ENCODE measurements at regions not wholly inside any gene's neighbourhood (a gene's known extent, or its start where the extent isn't known, plus 50 kb on each side); places are given as distances from the start of the nearest gene placed in this dataset.

- no peak for DNase-seq
These were observed 329.0 kb upstream of the LRATD1 start for GRCh38 chr2:14303366-14304115.

- no peak for DNase-seq
These were observed 328.2 kb upstream of the LRATD1 start for GRCh38 chr2:14304326-14304725.

GRCh38 chr2:14306268-14306861, 326.2 kb upstream of the LRATD1 start:
- DNase-seq: no peak

- no peak for DNase-seq
These were observed 319.2 kb upstream of the LRATD1 start for GRCh38 chr2:14313341-14313740.

- DNase-seq: no peak
These were observed 315.9 kb upstream of the LRATD1 start for GRCh38 chr2:14316594-14316993.

GRCh38 chr2:14321357-14321756, 311.2 kb upstream of the LRATD1 start:
- no peak for DNase-seq

GRCh38 chr2:14322306-14322705, 310.2 kb upstream of the LRATD1 start:
- no peak for DNase-seq

GRCh38 chr2:14324308-14324707, 308.2 kb upstream of the LRATD1 start:
- DNase-seq: no peak

GRCh38 chr2:14330884-14331283, 301.6 kb upstream of the LRATD1 start:
- DNase-seq: no peak

- no peak for DNase-seq
These were observed 295.6 kb upstream of the LRATD1 start for GRCh38 chr2:14336759-14337382.

GRCh38 chr2:14340703-14341102, 291.8 kb upstream of the LRATD1 start:
- no peak for DNase-seq

- DNase-seq: no peak
These were observed 290.2 kb upstream of the LRATD1 start for GRCh38 chr2:14342313-14342712.

GRCh38 chr2:14344355-14344754, 288.2 kb upstream of the LRATD1 start:
- no peak for DNase-seq

- DNase-seq: no peak
These were observed 284.3 kb upstream of the LRATD1 start for GRCh38 chr2:14348247-14348646.

- no peak for DNase-seq
These were observed 281.7 kb upstream of the LRATD1 start for GRCh38 chr2:14350856-14351255.

- no peak for DNase-seq
These were observed 280.4 kb upstream of the LRATD1 start for GRCh38 chr2:14352067-14352466.

- no peak for DNase-seq
These were observed 278.3 kb upstream of the LRATD1 start for GRCh38 chr2:14354231-14354630.

GRCh38 chr2:14355102-14355501, 277.4 kb upstream of the LRATD1 start:
- no peak for DNase-seq

GRCh38 chr2:14358339-14358738, 274.2 kb upstream of the LRATD1 start:
- DNase-seq: no peak

GRCh38 chr2:14358774-14359173, 273.7 kb upstream of the LRATD1 start:
- no peak for DNase-seq

GRCh38 chr2:14363137-14363536, 269.4 kb upstream of the LRATD1 start:
- DNase-seq: no peak

GRCh38 chr2:14363976-14364375, 268.5 kb upstream of the LRATD1 start:
- DNase-seq: no peak

- DNase-seq: no peak
These were observed 268.0 kb upstream of the LRATD1 start for GRCh38 chr2:14364471-14364870.

GRCh38 chr2:14385043-14385442, 247.5 kb upstream of the LRATD1 start:
- DNase-seq: no peak

All from activated effector memory CD4-positive, alpha-beta T cell treated with Interleukin-2 at 50 U/mL for 16 hours (primary cell).